Bronchial epithelial cell (primary cell): ENCODE measurements at regions not wholly inside any gene's neighbourhood (a gene's known extent, or its start where the extent isn't known, plus 50 kb on each side); places are given as distances from the start of the nearest gene placed in this dataset.
A peak's percentile ranks its signal among the peaks of the same experiment; 100 is the strongest.

Experiments
- DNase-seq: peaks from one replicate; pipeline ENCODE4 v3.0.0-alpha.2; 2010; ENCODE audit warnings: low read depth
- FAIRE-seq: peaks from 2 replicates; lab custom pipeline; 2011; peaks lifted over from hg19 to GRCh38; lab: Jason Lieb, UNC
- H3K27me3 ChIP-seq: 2 replicates; pipeline ENCODE4 v1.5.1; 2011; ENCODE audit warnings: low read length; ENCODE audit not compliant: control insufficient read depth, insufficient read depth
- H3K36me3 ChIP-seq: 2 replicates; pipeline ENCODE4 v1.5.1; 2011; ENCODE audit warnings: low read length; ENCODE audit not compliant: control insufficient read depth, insufficient read depth
- H3K4me3 ChIP-seq: 2 replicates; pipeline ENCODE4 v1.5.1; 2011; ENCODE audit warnings: mild to moderate bottlenecking, low read depth, low read length, control low read depth
- CTCF ChIP-seq: IDR thresholded peaks from 2 replicates; pipeline ENCODE4 v1.5.1; 2011; ENCODE audit warnings: mild to moderate bottlenecking, moderate library complexity, low read length, control low read depth, inconsistent platforms; ENCODE audit not compliant: insufficient read depth, severe bottlenecking

GRCh38 chr11:27217496-27217895 is 145.5 kb downstream of the CCDC34 start:
- Histone ChIP-seq H3K36me3 (no peaks in the 10 kb centered on the region), H3K27me3 (no peaks in the 10 kb centered on the region), H3K4me3 (no peak overlapping the region)
- no peak for TF ChIP-seq CTCF
- DNase-seq (no peak), FAIRE-seq (no peak)

- Histone ChIP-seq H3K36me3 (no peaks in the 10 kb centered on the region), H3K27me3 (no peaks in the 10 kb centered on the region), H3K4me3 (no peak overlapping the region)
- FAIRE-seq (no peak), DNase-seq (no peak)
- TF ChIP-seq CTCF, result no peak
Observed at GRCh38 chr11:27216270-27217149, 146.5 kb downstream of the CCDC34 start.

GRCh38 chr11:27215471-27216269 is 147.3 kb downstream of the CCDC34 start:
- Histone ChIP-seq H3K36me3 (no peaks in the 10 kb centered on the region), H3K27me3 (no peaks in the 10 kb centered on the region), H3K4me3 (no peak overlapping the region)
- DNase-seq, result no peak
- FAIRE-seq, result no peak
- no peak for TF ChIP-seq CTCF

GRCh38 chr11:27214713-27215112 is 148.3 kb downstream of the CCDC34 start:
- Histone ChIP-seq H3K4me3 (no peak overlapping the region), H3K36me3 (no peaks in the 10 kb centered on the region), H3K27me3 (no peaks in the 10 kb centered on the region)
- TF ChIP-seq CTCF, result no peak
- FAIRE-seq (no peak), DNase-seq (no peak)

GRCh38 chr11:27213232-27213660 is 149.8 kb downstream of the CCDC34 start:
- no peak for TF ChIP-seq CTCF
- no peaks in the 10 kb centered on the region for H3K36me3 ChIP-seq
- FAIRE-seq (no peak), DNase-seq (peak; percentile 94)
- no peaks in the 10 kb centered on the region for H3K27me3 ChIP-seq
- H3K4me3 ChIP-seq, result no peak overlapping the region
